HEK293T (cell line): ENCODE measurements at regions not wholly inside any gene's neighbourhood (a gene's known extent, or its start where the extent isn't known, plus 50 kb on each side); places are given as distances from the start of the nearest gene placed in this dataset.

Source experiments
- CTCF ChIA-PET: fragments of 350-600 bp; formaldehyde crosslinking; extraction: SDS; loops from one replicate; lab custom pipeline; 2021; ENCODE audit warnings: antibody characterized with exemption, inconsistent platforms; lab: Yijun Ruan, JAX
- POLR2A ChIA-PET: fragments of 350-600 bp; formaldehyde crosslinking; extraction: SDS; loops from one replicate; lab custom pipeline; 2020; ENCODE audit warnings: antibody characterized with exemption, inconsistent platforms; lab: Yijun Ruan, JAX
- DNase-seq: peaks from one replicate; pipeline ENCODE4 v3.0.0; 2012; ENCODE audit warnings: mixed read lengths; ENCODE audit errors: extremely low spot score
- ARNT ChIP-seq: fragments of 450-650 bp; IDR thresholded peaks from 2 replicates; pipeline ENCODE4 v1.6.1; 2017; ENCODE audit warnings: mild to moderate bottlenecking
- BHLHE40 ChIP-seq: fragments of 450-650 bp; IDR thresholded peaks from 2 replicates; pipeline ENCODE4 v1.6.1; 2016; ENCODE audit warnings: mild to moderate bottlenecking, moderate library complexity, borderline replicate concordance
- CTBP1 ChIP-seq: fragments of 450-650 bp; IDR thresholded peaks from 2 replicates; pipeline ENCODE4 v1.6.1; 2016; ENCODE audit warnings: borderline replicate concordance
- ELF4 ChIP-seq: fragments of 450-650 bp; IDR thresholded peaks from 2 replicates; pipeline ENCODE4 v1.6.1; 2017; ENCODE audit warnings: antibody characterized with exemption
- FOXA1 ChIP-seq: fragments of 450-650 bp; IDR thresholded peaks from 2 replicates; pipeline ENCODE4 v1.6.1; 2016; ENCODE audit warnings: mild to moderate bottlenecking
- FOXK2 ChIP-seq: fragments of 450-650 bp; IDR thresholded peaks from 2 replicates; pipeline ENCODE4 v1.6.1; 2016; ENCODE audit warnings: mild to moderate bottlenecking
- FOXM1 ChIP-seq: fragments of 450-650 bp; IDR thresholded peaks from 2 replicates; pipeline ENCODE4 v1.6.1; 2017; ENCODE audit warnings: mild to moderate bottlenecking, borderline replicate concordance
- HDGF ChIP-seq: fragments of 450-650 bp; IDR thresholded peaks from 2 replicates; pipeline ENCODE4 v1.6.1; 2017; ENCODE audit warnings: antibody characterized with exemption, borderline replicate concordance
- L3MBTL2 ChIP-seq: fragments of 450-650 bp; conservative IDR thresholded peaks from 2 replicates; pipeline ENCODE4 v1.6.1; 2016; ENCODE audit warnings: mild to moderate bottlenecking
- LEF1 ChIP-seq: fragments of 450-650 bp; IDR thresholded peaks from 2 replicates; pipeline ENCODE4 v1.6.1; 2017; ENCODE audit warnings: mild to moderate bottlenecking, borderline replicate concordance
- NFRKB ChIP-seq: fragments of 450-650 bp; IDR thresholded peaks from 2 replicates; pipeline ENCODE4 v1.6.1; 2016; ENCODE audit warnings: mild to moderate bottlenecking, moderate library complexity
- PKNOX1 ChIP-seq: fragments of 450-650 bp; IDR thresholded peaks from 2 replicates; pipeline ENCODE4 v1.6.1; 2016
- SP1 ChIP-seq: fragments of 450-650 bp; IDR thresholded peaks from 2 replicates; pipeline ENCODE4 v1.6.1; 2017
- SUZ12 ChIP-seq: fragments of 450-650 bp; IDR thresholded peaks from 2 replicates; pipeline ENCODE4 v1.6.1; 2016; ENCODE audit warnings: mild to moderate bottlenecking
- TARDBP ChIP-seq: fragments of 450-650 bp; IDR thresholded peaks from 2 replicates; pipeline ENCODE4 v1.6.1; 2016
- ZNF384 ChIP-seq: fragments of 450-650 bp; IDR thresholded peaks from 2 replicates; pipeline ENCODE4 v1.6.1; 2016

- DNase-seq = no peak
- TF ChIP-seq CTBP1 = no peak
- TF ChIP-seq SUZ12 = no peak
- no peak for TF ChIP-seq LEF1
- ChIA-PET POLR2A (interaction anchor here (0.6 kb wide), 1 partner anchor 90 kb away, joined by 3 read pairs; no protein-coding TSS in a partner anchor), CTCF (interaction anchor here (0.5 kb wide), 1 partner anchor 79 kb away, joined by 3 read pairs; no protein-coding TSS in a partner anchor)
Observed at GRCh38 chr1:117696561-117696960, 90.7 kb downstream of the TENT5C start.

GRCh38 chr1:117697220-117697781, 91.5 kb downstream of the TENT5C start:
- CTCF ChIA-PET = interaction anchor here (0.5 to 1.0 kb wide), 2 partner anchors 14 to 79 kb away, joined by 3 read pairs; no protein-coding TSS in a partner anchor
- POLR2A ChIA-PET = no interaction called here
- TF ChIP-seq FOXA1 (no peak), SUZ12 (no peak), NFRKB (no peak), L3MBTL2 (no peak), LEF1 (no peak), FOXM1 (no peak), TARDBP (no peak), PKNOX1 (no peak), BHLHE40 (no peak), ELF4 (no peak), ZNF384 (no peak), ARNT (no peak), HDGF (no peak), FOXK2 (no peak), SP1 (no peak)
- DNase-seq = no peak

GRCh38 chr1:117698398-117699160, 92.7 kb downstream of the TENT5C start:
- ChIA-PET POLR2A (no interaction called here), CTCF (interaction anchor here (0.6 to 1.7 kb wide), 2 partner anchors 37 to 56 kb away, joined by 3 to 6 read pairs; no protein-coding TSS in a partner anchor)
- no peak for DNase-seq
- TF ChIP-seq ARNT (no peak), LEF1 (no peak), CTBP1 (no peak), BHLHE40 (no peak), HDGF (no peak), SUZ12 (no peak), ZNF384 (no peak), SP1 (no peak), FOXK2 (no peak), TARDBP (no peak), FOXA1 (no peak), L3MBTL2 (no peak), FOXM1 (no peak), NFRKB (no peak), PKNOX1 (no peak), ELF4 (no peak)

- CTCF ChIA-PET = interaction anchor here (0.6 kb wide), 1 partner anchor 187 kb away, joined by 3 read pairs; no protein-coding TSS in a partner anchor
- no peak for DNase-seq
- POLR2A ChIA-PET = no interaction called here
- TF ChIP-seq ELF4 (no peak), FOXM1 (no peak), ZNF384 (no peak), BHLHE40 (no peak), PKNOX1 (no peak), SUZ12 (no peak), SP1 (no peak), HDGF (no peak), FOXA1 (no peak), ARNT (no peak)
Observed at GRCh38 chr1:117699953-117700352, 94.1 kb downstream of the TENT5C start.

- ChIA-PET CTCF (interaction anchor here (1.2 kb wide), 1 partner anchor 167 kb away, joined by 4 read pairs; no protein-coding TSS in a partner anchor), POLR2A (no interaction called here)
- no peak for TF ChIP-seq HDGF
- no peak for TF ChIP-seq SP1
- no peak for TF ChIP-seq PKNOX1
- no peak for TF ChIP-seq FOXK2
- no peak for TF ChIP-seq ELF4
- DNase-seq = no peak
Observed at GRCh38 chr1:117702654-117703053, 96.8 kb downstream of the TENT5C start.

GRCh38 chr1:117707371-117707770, 101.5 kb downstream of the TENT5C start:
- POLR2A ChIA-PET = no interaction called here
- no peak for DNase-seq
- TF ChIP-seq FOXK2 (no peak), SP1 (no peak), CTBP1 (no peak), L3MBTL2 (no peak)
- CTCF ChIA-PET = no interaction called here
